GM12892 (cell line): ENCODE measurements at regions not wholly inside any gene's neighbourhood (a gene's known extent, or its start where the extent isn't known, plus 50 kb on each side); places are given as distances from the start of the nearest gene placed in this dataset.

Experiments
- DNase-seq: peaks from one replicate; pipeline ENCODE4 v3.0.0; 2011; ENCODE audit not compliant: insufficient read length
- FAIRE-seq: peaks from 2 replicates; lab custom pipeline; 2011; peaks lifted over from hg19 to GRCh38; lab: Jason Lieb, UNC
- POLR2A ChIP-seq: IDR thresholded peaks from 2 replicates; pipeline ENCODE4 v1.6.1; 2011; ENCODE audit warnings: low read depth, low read length, control low read depth
- POLR2AphosphoS5 ChIP-seq: IDR thresholded peaks from 2 replicates; pipeline ENCODE4 v1.6.1; 2011; ENCODE audit warnings: low read depth, low read length, control low read depth
- TAF1 ChIP-seq: IDR thresholded peaks from 2 replicates; pipeline ENCODE4 v1.6.1; 2011; ENCODE audit warnings: low read depth, mild to moderate bottlenecking, control low read depth, low read length, borderline replicate concordance

DNA sequence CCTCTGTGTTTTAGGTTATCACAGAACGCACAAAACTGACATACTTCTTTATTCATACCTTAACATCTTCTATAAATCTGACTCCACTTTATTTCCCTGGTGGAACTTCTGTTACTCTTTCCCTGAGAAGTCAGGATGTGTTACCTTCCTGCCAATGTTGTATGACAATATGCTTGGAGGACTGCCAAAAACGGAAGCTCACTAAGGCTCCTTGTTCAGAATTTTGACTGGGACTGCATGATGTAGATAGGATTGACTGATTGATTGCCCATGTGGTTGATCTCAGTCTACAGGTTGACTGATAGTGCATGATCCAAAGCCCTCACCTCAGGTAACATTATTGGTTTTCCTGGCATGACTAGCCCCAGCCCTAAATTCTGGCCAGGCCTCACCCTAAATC is 319.4 kb downstream of the TLR4 start:
- FAIRE-seq: no peak
- no peak for TF ChIP-seq TAF1
- TF ChIP-seq POLR2AphosphoS5: no peak
- no peak for TF ChIP-seq POLR2A
- DNase-seq: no peak

DNA sequence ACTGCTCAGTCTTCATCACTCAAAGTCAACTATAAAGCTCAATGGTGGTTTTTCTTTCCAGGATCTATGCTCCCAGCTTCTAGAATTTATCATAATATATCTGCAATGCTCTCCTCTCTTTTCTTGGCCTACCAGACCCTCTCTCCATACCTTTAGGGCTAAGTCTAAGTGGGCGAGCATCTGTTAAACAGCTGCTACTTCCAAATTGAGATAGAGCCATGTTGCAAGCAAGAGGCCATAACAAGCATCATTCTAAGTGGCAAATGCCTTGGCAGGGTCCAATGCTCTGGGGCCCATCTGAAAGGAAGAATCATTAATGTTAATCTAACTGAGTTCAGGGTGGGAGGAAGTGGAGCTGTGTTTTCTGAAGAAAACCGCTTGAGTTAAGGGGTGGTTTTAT is 324.0 kb downstream of the TLR4 start:
- DNase-seq (no peak), FAIRE-seq (no peak)
- TF ChIP-seq TAF1: no peak
- no peak for TF ChIP-seq POLR2A
- no peak for TF ChIP-seq POLR2AphosphoS5

GRCh38 chr9:118029425-118029824 is 325.2 kb downstream of the TLR4 start:
- DNase-seq: no peak
- TF ChIP-seq TAF1: no peak
- no peak for TF ChIP-seq POLR2AphosphoS5
- no peak for FAIRE-seq

- no peak for FAIRE-seq
- no peak for DNase-seq
- no peak for TF ChIP-seq POLR2A
- no peak for TF ChIP-seq POLR2AphosphoS5
- no peak for TF ChIP-seq TAF1
Measured at GRCh38 chr9:118034701-118035100, 330.5 kb downstream of the TLR4 start.

- no peak for FAIRE-seq
- DNase-seq: no peak
- no peak for TF ChIP-seq TAF1
Measured at GRCh38 chr9:118038713-118039112, 334.5 kb downstream of the TLR4 start.

DNA sequence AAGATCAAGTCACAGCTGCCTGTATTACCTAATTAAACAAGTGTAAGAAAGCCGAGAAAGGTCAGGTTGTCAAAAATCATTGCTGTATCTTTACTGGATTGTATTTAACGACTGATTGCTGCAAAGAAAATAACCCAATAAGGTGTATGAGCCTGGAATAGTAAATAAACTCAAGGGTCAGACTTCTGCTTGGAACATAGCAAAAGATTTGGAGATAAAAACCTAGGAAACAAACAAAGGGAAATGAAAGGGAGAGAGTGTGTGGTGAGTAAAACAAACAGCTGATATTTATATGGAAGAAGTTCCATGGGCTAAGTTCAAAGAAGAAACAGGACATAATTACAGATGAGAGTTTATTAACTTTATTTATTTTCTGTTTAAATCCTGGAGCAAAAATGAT is 354.0 kb downstream of the TLR4 start:
- FAIRE-seq: no peak
- no peak for DNase-seq
- no peak for TF ChIP-seq POLR2A
- no peak for TF ChIP-seq TAF1
- TF ChIP-seq POLR2AphosphoS5: no peak

DNA sequence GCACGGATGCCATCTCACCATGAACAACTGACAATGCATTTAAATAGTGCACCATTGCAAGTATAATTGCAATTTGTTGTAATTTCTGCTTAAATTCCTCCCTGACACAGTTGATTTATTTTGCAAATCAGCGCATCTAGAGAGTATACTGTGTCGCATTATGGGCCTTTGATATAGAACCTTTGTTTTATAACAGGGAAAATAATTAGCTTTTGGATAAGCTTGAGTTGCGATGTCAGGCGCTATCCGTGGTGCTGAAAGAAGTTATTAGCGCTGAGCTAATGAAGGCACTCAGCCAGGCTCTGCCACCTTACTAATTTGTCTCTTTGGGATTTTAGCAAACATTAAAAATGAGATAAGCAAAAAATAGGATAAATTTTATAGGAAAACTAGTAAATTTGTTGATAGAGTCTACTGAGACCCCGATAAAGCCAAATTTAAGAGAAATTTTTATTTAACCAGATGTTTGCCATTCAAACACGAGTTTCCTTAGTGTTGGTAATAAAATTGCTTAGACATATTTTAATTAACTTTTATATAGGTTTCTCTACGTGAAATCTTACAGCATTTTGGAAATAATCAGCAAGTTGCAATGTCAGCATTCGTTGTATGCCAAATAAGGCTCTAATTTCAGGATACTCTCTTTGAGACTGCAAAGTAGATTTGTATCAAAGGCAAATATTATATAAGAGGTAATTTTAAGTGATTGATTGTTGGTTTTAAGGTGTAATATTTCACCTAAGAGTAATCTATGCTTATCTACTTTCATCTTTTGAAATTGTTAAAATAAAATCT is 355.5 kb downstream of the TLR4 start:
- FAIRE-seq (no peak), DNase-seq (no peak)
- TF ChIP-seq TAF1 (no peak), POLR2A (no peak), POLR2AphosphoS5 (no peak)

DNA sequence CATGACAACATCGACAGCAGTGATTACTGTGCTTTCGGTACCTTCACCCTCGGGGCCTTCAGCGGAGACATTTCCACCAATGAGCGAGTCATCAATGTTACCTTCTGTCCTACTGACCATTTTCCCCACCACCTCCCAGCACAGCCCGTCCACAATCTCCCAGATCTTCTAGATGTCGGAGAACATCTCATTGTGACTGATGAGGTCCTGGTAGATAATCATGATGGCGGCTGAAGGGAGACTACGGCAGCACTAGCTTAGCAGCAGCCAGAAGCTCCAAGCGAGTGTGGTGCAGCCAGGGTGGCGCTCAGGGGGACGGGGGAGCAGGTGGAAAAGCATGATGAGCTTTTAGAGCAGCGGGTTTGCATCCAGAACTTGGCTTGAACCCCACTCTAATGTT is 379.0 kb downstream of the TLR4 start:
- no peak for FAIRE-seq
- TF ChIP-seq TAF1: no peak
- no peak for TF ChIP-seq POLR2AphosphoS5
- no peak for TF ChIP-seq POLR2A
- no peak for DNase-seq

DNA sequence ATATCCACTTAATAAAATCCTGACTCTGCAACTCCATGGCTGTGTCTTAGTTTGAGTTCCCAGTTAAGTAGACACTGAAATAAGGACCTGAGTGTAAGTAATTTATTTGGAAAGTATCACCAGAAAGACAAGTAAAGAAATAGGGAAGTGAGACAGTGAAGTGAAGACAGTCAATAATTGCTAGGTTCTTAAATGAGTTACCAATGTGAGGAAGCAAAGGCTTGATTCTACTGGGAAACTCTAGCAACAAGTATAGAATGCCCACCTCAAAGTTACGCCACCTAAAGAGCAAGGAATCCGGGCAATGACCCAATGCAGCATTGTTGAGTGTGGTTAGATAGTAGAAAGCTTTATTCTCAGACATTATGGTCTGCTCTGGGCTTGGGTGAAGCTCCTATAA is 383.9 kb downstream of the TLR4 start:
- DNase-seq (no peak), FAIRE-seq (no peak)
- TF ChIP-seq POLR2AphosphoS5: no peak
- no peak for TF ChIP-seq TAF1
- TF ChIP-seq POLR2A: no peak

GRCh38 chr9:118091226-118091625 is 387.0 kb downstream of the TLR4 start:
- FAIRE-seq: no peak
- no peak for DNase-seq
- TF ChIP-seq POLR2A (no peak), POLR2AphosphoS5 (no peak), TAF1 (no peak)

DNA sequence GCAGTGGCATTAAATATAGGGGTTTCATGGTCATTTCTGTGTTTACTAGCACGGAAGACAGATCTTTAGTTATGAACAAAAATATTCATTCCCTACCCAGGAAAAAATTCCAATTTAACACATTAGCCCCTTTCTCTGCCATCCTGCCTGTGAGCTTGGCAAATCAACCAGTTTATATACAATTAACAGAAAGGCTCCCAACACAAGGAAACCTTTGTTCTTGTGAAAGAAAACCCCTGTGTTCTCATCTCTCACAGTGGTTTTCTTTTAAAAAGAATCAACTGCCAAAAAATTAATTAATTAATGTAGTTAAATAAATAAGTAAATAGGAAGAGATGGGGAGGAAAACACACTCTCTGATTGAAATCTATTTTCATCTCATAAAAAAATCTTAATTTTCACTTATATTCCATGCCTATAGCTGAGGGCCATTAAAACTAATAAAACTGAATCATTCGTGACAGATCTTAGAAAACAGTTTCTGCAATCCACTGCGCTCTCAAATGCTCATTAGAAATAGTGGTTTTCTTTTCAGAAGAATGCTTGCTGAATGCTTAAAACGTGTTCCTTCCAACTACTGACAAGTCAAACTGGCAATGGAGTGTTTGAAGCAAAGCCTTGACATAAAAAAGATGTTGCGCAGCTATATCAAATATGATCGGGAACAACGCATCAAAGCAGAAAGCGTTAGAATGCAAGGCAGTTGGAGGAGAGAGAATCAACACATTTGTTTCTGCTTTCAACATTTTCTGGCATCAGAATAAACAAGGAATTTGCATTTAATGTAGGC is 387.7 kb downstream of the TLR4 start:
- no peak for TF ChIP-seq TAF1
- FAIRE-seq (no peak), DNase-seq (no peak)

- TF ChIP-seq POLR2A: no peak
- no peak for TF ChIP-seq TAF1
- no peak for TF ChIP-seq POLR2AphosphoS5
- DNase-seq: no peak
- FAIRE-seq: no peak
Measured at GRCh38 chr9:118094387-118094786, 390.2 kb downstream of the TLR4 start.
